DMS114 treated with DMSO at 0.1 percent for 48 hours (cell line): ENCODE measurements at regions not wholly inside any gene's neighbourhood (a gene's known extent, or its start where the extent isn't known, plus 50 kb on each side); places are given as distances from the start of the nearest gene placed in this dataset.
A peak's percentile ranks its signal among the peaks of the same experiment; 100 is the strongest.
"Not testable (repeated sequence)": the region's sequence is repeated elsewhere in the genome, so short reads cannot be mapped to it uniquely, and the experiment has no call there.

Experiments used
- DNase-seq: peaks from one replicate; lab custom pipeline; 2025; ENCODE audit not compliant: unreplicated experiment; lab: John Stamatoyannopoulos, UW

DNA sequence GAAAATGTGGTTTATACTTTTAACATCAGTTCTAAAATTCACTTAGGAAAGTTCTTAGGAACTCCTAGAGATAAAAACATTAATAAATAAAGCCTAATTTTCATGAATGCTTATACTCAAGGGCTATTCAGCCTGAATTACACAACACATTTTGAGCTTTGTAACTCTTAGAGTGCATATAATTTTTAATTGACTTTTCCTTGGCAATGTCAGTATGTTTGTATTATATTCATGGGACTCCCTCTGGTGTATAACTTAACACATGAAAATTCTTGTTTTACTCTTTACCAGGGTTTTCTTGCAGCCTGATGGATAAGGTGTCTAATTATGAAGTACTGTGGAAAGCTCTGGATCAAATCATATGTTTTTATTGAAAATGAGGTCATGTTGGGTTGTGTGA is 150.6 kb upstream of the HMGA2 start:
- DNase-seq: no peak

DNA sequence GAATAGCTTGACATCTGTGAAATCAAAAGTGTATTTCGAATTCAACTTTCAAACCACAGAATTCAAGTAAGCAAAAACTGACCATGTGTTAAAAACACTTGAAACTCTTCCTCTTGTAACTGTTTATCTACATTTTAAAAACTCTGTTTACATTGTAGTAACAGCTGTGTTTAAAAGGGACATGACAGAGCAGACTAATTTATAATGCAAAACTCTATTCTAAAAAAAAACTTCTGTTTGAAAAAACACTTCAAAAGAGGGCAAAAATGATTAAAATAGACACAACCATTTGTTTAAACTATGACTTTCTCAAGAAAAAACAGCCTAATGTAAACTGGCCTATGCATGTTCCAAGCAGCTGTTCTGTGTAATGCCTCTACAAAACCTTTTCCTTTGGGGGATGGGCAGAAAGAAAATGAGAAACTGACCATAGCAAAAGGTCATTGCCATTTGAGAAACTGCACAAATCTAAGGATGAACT is 149.1 kb upstream of the HMGA2 start:
- DNase-seq: no peak

- not testable (repeated sequence) for DNase-seq
Measured at GRCh38 chr12:65678172-65678571, 146.1 kb upstream of the HMGA2 start.

DNA sequence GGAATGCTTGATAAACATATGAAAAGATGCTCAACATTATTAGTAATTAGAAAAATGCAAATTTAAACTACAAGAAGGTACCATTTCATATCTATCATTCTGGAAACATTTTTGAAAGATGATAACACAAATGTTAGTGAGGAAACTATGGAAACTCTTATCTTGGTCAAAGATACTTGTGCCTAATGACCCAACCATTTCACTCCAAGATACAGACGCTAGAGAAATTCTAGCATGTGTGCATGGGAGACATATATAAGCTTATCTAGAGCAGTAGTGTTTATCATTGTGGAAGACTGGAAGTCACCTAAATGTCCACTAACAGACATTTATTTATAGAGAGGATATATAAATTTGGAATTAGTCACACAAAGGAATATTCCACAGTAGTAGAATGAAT is 143.1 kb upstream of the HMGA2 start:
- DNase-seq: no peak

GRCh38 chr12:65682112-65682511 is 142.2 kb upstream of the HMGA2 start:
- no peak for DNase-seq

DNA sequence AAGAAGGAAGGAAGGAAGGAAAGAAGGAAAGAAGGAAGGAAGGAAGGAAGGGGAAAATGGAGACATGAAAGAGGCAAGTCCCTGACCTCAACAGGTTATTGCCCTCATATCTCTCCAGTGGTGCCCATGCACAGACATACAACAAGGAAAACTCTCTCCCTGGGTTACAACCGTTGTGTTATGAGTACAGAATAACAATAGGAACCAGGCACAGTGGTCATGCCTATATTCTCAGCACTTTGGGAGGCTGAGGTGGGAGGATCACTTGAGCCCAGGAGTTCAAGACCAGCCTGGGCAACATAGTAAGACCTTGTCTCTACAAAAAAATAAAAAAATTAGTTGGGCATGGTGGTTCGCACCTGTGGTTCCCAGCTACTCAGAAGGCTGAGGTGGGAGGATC is 139.4 kb upstream of the HMGA2 start:
- no peak for DNase-seq

DNA sequence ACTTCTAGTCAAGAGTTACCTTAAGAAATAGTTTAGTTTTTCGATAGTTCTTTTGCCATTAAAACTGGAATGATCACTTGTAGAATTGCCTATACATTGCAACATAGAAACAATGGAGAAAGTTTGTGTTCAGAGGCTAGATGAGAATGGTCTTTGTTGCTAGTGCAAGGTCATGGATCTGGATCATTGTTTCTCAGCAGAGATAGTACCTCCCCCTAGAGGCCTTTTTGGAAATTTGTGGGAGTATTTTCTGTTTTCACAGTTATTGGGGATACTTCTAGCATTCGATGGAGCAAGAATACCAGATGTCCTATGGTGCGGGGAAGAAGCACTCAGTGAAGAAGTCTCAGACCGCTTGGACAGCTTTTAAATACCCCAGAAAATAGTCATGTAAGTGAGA is 138.8 kb upstream of the HMGA2 start:
- no peak for DNase-seq

GRCh38 chr12:65689508-65689907 is 134.8 kb upstream of the HMGA2 start:
- DNase-seq: no peak

DNA sequence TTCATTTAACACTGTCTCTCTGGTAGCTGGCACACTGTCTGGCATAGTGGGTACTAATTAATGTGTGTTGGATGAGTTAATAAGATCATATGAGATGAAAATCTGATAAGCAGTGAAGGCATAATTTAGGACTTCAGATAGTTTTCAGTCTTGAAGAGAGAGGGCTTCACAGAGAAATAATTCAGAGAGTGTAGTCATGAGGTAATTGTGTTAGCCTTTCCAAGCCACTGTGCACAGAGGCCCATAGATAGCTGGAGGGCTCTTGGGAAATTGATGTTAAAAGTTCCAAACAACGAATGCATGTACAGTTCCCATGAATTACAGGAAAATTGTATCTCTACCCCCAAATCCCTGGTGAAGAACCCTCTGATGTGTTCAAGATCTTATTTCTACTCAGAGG is 133.8 kb upstream of the HMGA2 start:
- no peak for DNase-seq

DNA sequence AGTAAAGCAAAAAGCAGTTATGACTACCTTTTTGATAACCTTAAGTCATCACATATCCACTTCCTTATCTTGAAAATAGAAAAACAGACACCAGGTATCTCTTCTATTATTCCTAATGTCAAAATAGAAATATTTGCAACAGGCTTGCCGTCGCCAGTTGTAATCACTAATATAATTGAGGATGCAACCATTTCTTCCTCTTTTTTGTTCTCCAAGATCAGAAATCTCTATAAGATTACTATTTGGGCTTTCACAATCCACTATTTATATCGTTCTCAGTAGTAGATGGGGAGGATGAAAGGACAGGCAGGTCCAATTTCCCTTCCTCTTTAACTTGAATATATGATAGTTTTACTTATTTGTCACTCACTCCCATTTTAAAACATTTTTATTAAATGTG is 130.2 kb upstream of the HMGA2 start:
- no peak for DNase-seq

GRCh38 chr12:65695113-65695865 is 129.0 kb upstream of the HMGA2 start:
- peak; percentile 64 for DNase-seq

DNA sequence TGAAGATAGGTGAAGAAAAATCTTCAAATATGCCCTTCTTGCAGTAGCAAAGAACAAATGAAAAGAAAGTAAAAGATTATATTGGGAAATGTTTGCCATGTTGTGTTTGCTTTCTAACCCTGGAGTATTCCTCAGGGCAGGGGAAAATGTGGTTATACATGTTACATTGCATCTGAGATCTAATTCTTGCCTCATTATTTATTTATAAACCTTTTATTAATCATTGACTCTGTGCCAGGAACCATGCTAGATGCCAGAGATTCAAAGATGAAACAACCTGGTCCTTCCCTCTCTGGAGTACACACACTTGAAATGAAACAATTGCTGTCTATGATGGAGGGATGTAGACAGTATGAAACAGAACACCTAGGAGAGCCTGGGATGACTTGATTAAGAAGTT is 128.1 kb upstream of the HMGA2 start:
- DNase-seq: no peak

DNA sequence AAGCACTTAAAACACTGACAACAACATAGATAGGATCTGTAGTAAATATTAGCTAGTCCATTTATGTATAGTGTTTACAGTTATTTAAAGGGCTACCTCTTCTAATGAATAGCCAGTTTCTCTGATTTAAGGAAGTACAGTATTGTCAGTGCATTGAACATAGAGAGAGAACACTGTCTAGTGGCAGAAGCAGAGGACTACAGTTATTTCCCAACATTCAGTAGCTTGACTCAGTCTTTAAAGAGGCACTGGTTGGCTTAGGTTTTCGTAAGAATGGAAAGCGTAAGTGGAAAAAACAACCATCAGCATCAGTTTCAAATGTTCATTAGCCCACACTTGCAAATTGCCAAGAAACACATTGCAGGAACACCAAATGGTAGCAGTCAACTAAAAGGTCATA is 125.0 kb upstream of the HMGA2 start:
- peak; percentile 45 for DNase-seq

- no peak for DNase-seq
Measured at GRCh38 chr12:65703176-65703575, 121.1 kb upstream of the HMGA2 start.

- no peak for DNase-seq
Measured at GRCh38 chr12:65705380-65705876, 118.9 kb upstream of the HMGA2 start.

DNA sequence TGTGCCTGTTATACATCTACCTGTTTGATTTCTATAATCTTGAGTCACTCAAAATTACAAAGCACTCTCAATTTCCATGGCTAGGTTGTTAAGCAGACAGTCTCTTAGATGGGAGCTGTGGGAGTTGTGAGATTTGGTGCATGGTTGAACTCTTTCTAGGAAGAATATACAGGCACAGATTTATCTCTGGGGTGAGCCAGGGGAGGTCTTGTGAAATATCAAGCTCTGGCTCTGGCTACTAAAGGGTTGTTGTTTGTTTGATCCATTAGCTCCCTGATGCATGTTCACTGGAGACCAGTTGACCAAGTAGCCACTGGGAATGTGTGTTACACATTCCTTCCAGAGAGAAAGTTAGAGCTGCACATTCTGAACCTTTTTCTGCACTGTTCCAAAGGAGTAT is 117.2 kb upstream of the HMGA2 start:
- no peak for DNase-seq

DNA sequence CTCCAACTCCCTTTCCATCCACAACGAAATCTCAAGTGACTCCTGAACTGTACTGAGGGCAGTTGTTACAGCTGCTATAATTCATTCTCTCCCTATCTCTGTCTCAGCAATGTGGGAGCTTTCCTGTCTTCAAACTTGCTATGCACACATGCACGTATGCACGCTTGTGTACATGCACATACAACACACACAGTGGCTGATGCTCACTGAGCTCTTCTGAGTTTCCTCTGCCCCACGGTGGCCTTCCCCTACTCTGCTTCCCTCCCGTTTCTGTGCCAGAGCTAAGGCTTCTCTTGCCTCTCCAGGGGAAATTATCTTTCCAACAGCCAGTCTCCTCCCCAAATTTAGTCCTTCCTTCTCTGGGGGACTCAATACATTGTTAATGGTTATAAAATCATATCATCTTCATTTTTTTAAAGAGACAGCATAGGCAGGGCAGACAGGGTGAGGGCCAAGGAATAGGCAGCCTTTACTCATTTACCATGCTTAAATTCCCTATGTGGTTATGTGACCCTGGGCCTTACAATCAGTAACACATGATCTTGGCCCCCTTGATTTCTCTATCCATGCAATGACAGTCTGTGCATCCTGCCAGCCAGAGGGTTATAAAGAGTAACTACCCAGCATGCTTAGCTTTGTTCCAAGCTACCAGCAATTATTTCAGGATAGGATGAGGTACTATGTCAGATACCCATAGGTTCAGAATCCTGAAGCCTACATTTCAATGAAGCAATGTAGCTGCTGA is 111.9 kb upstream of the HMGA2 start:
- DNase-seq: no peak

DNA sequence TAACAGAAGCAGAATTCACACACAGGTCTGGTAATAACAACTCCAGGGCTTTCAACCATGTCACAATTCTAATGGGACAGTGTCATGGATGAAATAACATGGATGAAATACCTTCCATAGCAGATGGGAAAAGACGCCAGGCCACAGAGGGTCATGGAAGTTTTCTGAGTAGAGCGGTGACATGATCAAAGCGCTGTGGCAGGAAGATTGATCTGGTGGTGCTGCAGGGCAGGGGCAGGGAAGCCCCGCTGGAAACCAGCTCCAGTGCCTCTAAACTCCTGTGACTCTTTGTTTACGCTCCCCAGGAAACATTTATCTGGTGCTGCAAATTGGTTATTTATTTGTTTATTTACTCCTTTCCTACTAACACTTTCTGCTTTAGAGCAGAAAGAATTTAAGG is 108.3 kb upstream of the HMGA2 start:
- DNase-seq: no peak

DNA sequence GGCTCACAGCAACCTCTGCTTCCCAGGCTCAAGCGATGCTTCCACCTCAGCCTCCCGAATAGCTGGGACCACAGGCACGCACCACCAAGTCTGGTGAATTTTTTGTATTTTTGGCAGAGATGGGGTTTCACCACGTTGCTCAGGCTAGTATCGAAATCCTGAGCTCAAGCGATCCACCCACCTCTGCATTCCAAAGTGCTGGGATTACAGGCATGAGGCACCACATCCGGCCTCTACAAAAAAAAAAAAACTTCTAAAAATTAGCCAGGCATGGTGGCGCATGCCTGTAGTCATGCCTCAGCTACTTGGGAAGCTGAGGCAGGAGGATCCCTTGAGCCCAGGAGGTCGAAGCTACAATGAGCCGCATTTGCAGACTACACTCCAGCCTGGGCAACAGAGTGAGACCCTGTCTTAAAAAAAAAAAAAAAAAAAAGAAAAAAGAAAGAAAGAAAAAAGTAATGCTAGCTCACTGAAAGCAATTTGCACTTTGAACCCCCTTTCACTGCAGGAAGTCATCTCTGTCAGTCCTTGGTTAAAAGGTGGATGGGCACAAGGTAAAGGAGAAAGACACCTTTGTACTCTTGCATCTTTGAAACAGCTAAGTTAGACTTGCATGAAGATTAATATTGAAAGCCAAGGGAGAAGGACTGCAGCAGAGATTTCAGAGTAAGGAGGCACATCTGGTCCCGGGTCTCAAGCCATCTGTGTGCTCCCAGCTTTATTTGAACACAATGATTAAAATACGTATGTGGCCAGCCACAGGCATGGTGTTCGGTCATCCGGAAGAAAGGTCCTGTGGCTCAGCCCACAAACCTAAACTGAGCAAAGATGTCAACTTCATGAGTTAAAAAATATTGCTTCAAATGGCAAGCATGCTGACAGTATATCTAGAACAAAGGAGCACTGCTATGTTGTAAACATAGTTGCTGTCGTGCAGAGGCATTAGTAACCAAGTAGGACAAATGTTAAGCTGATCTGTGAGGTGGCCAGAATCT is 103.8 kb upstream of the HMGA2 start:
- DNase-seq: no peak

- DNase-seq: peak; percentile 95
Measured at GRCh38 chr12:65721541-65722190, 102.6 kb upstream of the HMGA2 start.

DNA sequence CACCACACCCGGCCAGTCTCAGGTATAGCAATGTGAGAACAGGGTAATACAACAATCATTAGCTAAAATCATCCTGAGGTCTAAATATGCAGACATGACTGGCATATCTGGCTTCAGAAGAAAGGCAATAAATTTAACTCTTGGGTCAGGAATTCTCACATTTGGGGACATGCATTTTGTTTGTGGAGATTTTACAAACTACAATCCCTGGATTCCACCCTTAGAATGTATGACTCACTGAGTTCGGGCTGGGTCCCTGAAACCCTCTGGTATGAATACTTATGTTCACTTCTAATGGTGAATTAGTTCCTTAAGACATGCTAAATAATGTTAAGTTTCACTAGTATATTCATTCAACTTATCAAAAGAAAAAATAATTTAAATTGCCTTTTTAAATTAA is 98.9 kb upstream of the HMGA2 start:
- DNase-seq: no peak
